EH (cell line): ENCODE measurements at regions not wholly inside any gene's neighbourhood (a gene's known extent, or its start where the extent isn't known, plus 50 kb on each side); places are given as distances from the start of the nearest gene placed in this dataset.
"Not testable (repeated sequence)": the region's sequence is repeated elsewhere in the genome, so short reads cannot be mapped to it uniquely, and the experiment has no call there.

ENCODE experiments used
- DNase-seq: peaks from one replicate; pipeline ENCODE4 v3.0.0-alpha.2; 2015; ENCODE audit warnings: low read depth

- no peak for DNase-seq
These were observed 796.4 kb upstream of the ACO1 start for GRCh38 chr9:31588006-31588405.

- DNase-seq, result no peak
These were observed 795.7 kb upstream of the ACO1 start for GRCh38 chr9:31588756-31589155.

- no peak for DNase-seq
These were observed 794.4 kb upstream of the ACO1 start for GRCh38 chr9:31590091-31590490.

- not testable (repeated sequence) for DNase-seq
These were observed 787.4 kb upstream of the ACO1 start for GRCh38 chr9:31597086-31597485.

GRCh38 chr9:31597977-31598376, 786.5 kb upstream of the ACO1 start:
- no peak for DNase-seq

- DNase-seq, result no peak
These were observed 782.8 kb upstream of the ACO1 start for GRCh38 chr9:31601666-31602065.

GRCh38 chr9:31604531-31604930, 779.9 kb upstream of the ACO1 start:
- DNase-seq, result no peak

- no peak for DNase-seq
These were observed 779.3 kb upstream of the ACO1 start for GRCh38 chr9:31605164-31605563.

GRCh38 chr9:31606678-31607077, 777.8 kb upstream of the ACO1 start:
- DNase-seq, result no peak

GRCh38 chr9:31608416-31608815, 776.0 kb upstream of the ACO1 start:
- no peak for DNase-seq

GRCh38 chr9:31608881-31609280, 775.6 kb upstream of the ACO1 start:
- DNase-seq, result no peak

GRCh38 chr9:31612336-31613030, 772.0 kb upstream of the ACO1 start:
- DNase-seq, result no peak

- no peak for DNase-seq
These were observed 768.5 kb upstream of the ACO1 start for GRCh38 chr9:31615966-31616365.

- DNase-seq, result no peak
These were observed 760.9 kb upstream of the ACO1 start for GRCh38 chr9:31623511-31623910.

- no peak for DNase-seq
These were observed 755.2 kb upstream of the ACO1 start for GRCh38 chr9:31629292-31629691.

- DNase-seq, result no peak
These were observed 747.2 kb upstream of the ACO1 start for GRCh38 chr9:31637265-31637664.

GRCh38 chr9:31637861-31638260, 746.6 kb upstream of the ACO1 start:
- no peak for DNase-seq

GRCh38 chr9:31639451-31639850, 745.0 kb upstream of the ACO1 start:
- DNase-seq, result no peak

GRCh38 chr9:31669311-31669710, 715.1 kb upstream of the ACO1 start:
- DNase-seq, result no peak

- no peak for DNase-seq
These were observed 713.4 kb upstream of the ACO1 start for GRCh38 chr9:31671011-31671410.

- DNase-seq, result no peak
These were observed 710.2 kb upstream of the ACO1 start for GRCh38 chr9:31674264-31674663.

GRCh38 chr9:31677415-31677814, 707.0 kb upstream of the ACO1 start:
- DNase-seq, result no peak

GRCh38 chr9:31677877-31678276, 706.6 kb upstream of the ACO1 start:
- DNase-seq, result no peak

- DNase-seq, result no peak
These were observed 701.3 kb upstream of the ACO1 start for GRCh38 chr9:31683116-31683515.

- DNase-seq, result no peak
These were observed 686.5 kb upstream of the ACO1 start for GRCh38 chr9:31697956-31698355.
